HepG2 (cell line): ENCODE measurements at regions not wholly inside any gene's neighbourhood (a gene's known extent, or its start where the extent isn't known, plus 50 kb on each side); places are given as distances from the start of the nearest gene placed in this dataset.

Source experiments
- ARID2 ChIP-seq: sonication (generic); formaldehyde crosslinking; IDR thresholded peaks from 2 replicates; pipeline ENCODE4 v1.8.1; 2022; ENCODE audit warnings: mild to moderate bottlenecking, missing genetic modification reagents, borderline replicate concordance
- ATF1 ChIP-seq: IDR thresholded peaks from 2 replicates; pipeline ENCODE4 v1.6.1; 2016; ENCODE audit warnings: mild to moderate bottlenecking, control low read depth
- HOXD1 ChIP-seq: sonication (generic); formaldehyde crosslinking; IDR thresholded peaks from 2 replicates; pipeline ENCODE4 v1.5.0; 2020; ENCODE audit warnings: missing genetic modification reagents
- MAFF ChIP-seq: IDR thresholded peaks from 2 replicates; pipeline ENCODE4 v1.6.1; 2011; ENCODE audit warnings: low read depth, low read length, improper control_type of control experiment
- MAZ ChIP-seq, 2 experiments: sonication (generic) in 1 of 2; formaldehyde crosslinking in 1 of 2; IDR thresholded peaks; 2 replicates each; pipeline versions ENCODE4 v1.5.0 to v1.6.1; 2012 to 2020; ENCODE audit warnings: low read depth in 2 of 2, mild to moderate bottlenecking in 2 of 2, borderline replicate concordance in 1 of 2, improper control_type of control experiment in 1 of 2, low read length in 1 of 2, missing genetic modification reagents in 1 of 2, moderate library complexity in 1 of 2
- MXI1 ChIP-seq: IDR thresholded peaks from 3 replicates; pipeline ENCODE4 v1.6.1; 2012; ENCODE audit warnings: low read depth, low read length, inconsistent platforms, borderline replicate concordance
- PITX1 ChIP-seq: sonication (generic); formaldehyde crosslinking; IDR thresholded peaks from 2 replicates; pipeline ENCODE4 v1.5.1; 2020; ENCODE audit warnings: mild to moderate bottlenecking, missing genetic modification reagents
- TBX3 ChIP-seq: fragments of 450-650 bp; IDR thresholded peaks from 2 replicates; pipeline ENCODE4 v1.6.1; 2017; ENCODE audit warnings: antibody characterized with exemption, mild to moderate bottlenecking, inconsistent platforms, borderline replicate concordance
- ZBTB26 ChIP-seq: IDR thresholded peaks from 2 replicates; pipeline ENCODE4 v1.6.1; 2016; ENCODE audit warnings: missing compliant biosample characterization, missing genetic modification reagents, borderline replicate concordance
- ZBTB7A ChIP-seq: sonication (generic); formaldehyde crosslinking; IDR thresholded peaks from 2 replicates; pipeline ENCODE4 v1.8.0; 2022; ENCODE audit warnings: mild to moderate bottlenecking, missing genetic modification reagents
- ZKSCAN8 ChIP-seq: IDR thresholded peaks from 2 replicates; pipeline ENCODE4 v1.6.1; 2016; ENCODE audit warnings: borderline replicate concordance, missing genetic modification reagents, missing compliant biosample characterization
- ZNF17 ChIP-seq: sonication (generic); formaldehyde crosslinking; IDR thresholded peaks from 2 replicates; pipeline ENCODE4 v1.5.0; 2020; ENCODE audit warnings: mild to moderate bottlenecking, missing genetic modification reagents
- ZNF510 ChIP-seq: sonication (generic); formaldehyde crosslinking; IDR thresholded peaks from 2 replicates; pipeline ENCODE4 v1.4.0; 2020; ENCODE audit warnings: low read depth, mild to moderate bottlenecking, missing genetic modification reagents
- ZNF713 ChIP-seq: sonication (generic); formaldehyde crosslinking; IDR thresholded peaks from 2 replicates; pipeline ENCODE4 v1.4.0; 2020; ENCODE audit warnings: mild to moderate bottlenecking, missing genetic modification reagents
- ZNF75D ChIP-seq: sonication (generic); formaldehyde crosslinking; IDR thresholded peaks from 2 replicates; pipeline ENCODE4 v1.8.1; 2023; ENCODE audit warnings: missing genetic modification reagents, mild to moderate bottlenecking, borderline replicate concordance
- TF ChIP-seq, protein P1 (sequence below): sonication (generic); formaldehyde crosslinking; IDR thresholded peaks from 2 replicates; pipeline ENCODE4 v1.4.0; 2020; ENCODE audit warnings: missing genetic modification reagents
- TF ChIP-seq, protein P2 (sequence below), 2 experiments: IDR thresholded peaks; 2 replicates each; pipeline ENCODE4 v1.6.1; 2011 to 2012; ENCODE audit warnings: low read length in 2 of 2, borderline replicate concordance in 1 of 2, low read depth in 1 of 2, mild to moderate bottlenecking in 1 of 2, moderate library complexity in 1 of 2
- TF ChIP-seq, protein P3 (sequence below): sonication (generic); IDR thresholded peaks from 2 replicates; pipeline ENCODE4 v1.6.1; 2016; ENCODE audit warnings: low read depth, borderline replicate concordance
- TF ChIP-seq, protein P4 (sequence below): IDR thresholded peaks from 2 replicates; pipeline ENCODE4 v1.6.1; 2012; ENCODE audit warnings: low read depth, low read length, improper control_type of control experiment

GRCh38 chr6:134529921-134530320, 212.0 kb upstream of the SGK1 start (continued):
- TF ChIP-seq ZKSCAN8 (CRISPR knock-in tag) (peak; percentile 89; the same call in 1 of the 2 replicates), MXI1 (no peak), PITX1 (CRISPR knock-in tag) (no peak; the same call in 1 of the 2 replicates), ZNF510 (no peak), TBX3 (peak; percentile 74), MAZ (IDR thresholded peaks at IDR 0.05; ENCODE audit: borderline replicate concordance, low read depth, low read length) (no peak), MAZ (CRISPR knock-in tag; IDR thresholded peaks at IDR 0.05; ENCODE audit: low read depth) (no peak), ZNF713 (CRISPR knock-in tag) (no peak), ATF1 (no peak; the same call in 1 of the 2 replicates), ZBTB26 (no peak), ZNF17 (CRISPR knock-in tag) (no peak), ARID2 (CRISPR knock-in tag) (no peak), ZBTB7A (CRISPR knock-in tag) (no peak), MAFF (no peak), ZNF75D (CRISPR knock-in tag) (no peak), HOXD1 (CRISPR knock-in tag) (peak; percentile 99)
- TF ChIP-seq, protein P1, sequence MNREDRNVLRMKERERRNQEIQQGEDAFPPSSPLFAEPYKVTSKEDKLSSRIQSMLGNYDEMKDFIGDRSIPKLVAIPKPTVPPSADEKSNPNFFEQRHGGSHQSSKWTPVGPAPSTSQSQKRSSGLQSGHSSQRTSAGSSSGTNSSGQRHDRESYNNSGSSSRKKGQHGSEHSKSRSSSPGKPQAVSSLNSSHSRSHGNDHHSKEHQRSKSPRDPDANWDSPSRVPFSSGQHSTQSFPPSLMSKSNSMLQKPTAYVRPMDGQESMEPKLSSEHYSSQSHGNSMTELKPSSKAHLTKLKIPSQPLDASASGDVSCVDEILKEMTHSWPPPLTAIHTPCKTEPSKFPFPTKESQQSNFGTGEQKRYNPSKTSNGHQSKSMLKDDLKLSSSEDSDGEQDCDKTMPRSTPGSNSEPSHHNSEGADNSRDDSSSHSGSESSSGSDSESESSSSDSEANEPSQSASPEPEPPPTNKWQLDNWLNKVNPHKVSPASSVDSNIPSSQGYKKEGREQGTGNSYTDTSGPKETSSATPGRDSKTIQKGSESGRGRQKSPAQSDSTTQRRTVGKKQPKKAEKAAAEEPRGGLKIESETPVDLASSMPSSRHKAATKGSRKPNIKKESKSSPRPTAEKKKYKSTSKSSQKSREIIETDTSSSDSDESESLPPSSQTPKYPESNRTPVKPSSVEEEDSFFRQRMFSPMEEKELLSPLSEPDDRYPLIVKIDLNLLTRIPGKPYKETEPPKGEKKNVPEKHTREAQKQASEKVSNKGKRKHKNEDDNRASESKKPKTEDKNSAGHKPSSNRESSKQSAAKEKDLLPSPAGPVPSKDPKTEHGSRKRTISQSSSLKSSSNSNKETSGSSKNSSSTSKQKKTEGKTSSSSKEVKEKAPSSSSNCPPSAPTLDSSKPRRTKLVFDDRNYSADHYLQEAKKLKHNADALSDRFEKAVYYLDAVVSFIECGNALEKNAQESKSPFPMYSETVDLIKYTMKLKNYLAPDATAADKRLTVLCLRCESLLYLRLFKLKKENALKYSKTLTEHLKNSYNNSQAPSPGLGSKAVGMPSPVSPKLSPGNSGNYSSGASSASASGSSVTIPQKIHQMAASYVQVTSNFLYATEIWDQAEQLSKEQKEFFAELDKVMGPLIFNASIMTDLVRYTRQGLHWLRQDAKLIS (CRISPR knock-in tag), result no peak
- TF ChIP-seq, protein P2, sequence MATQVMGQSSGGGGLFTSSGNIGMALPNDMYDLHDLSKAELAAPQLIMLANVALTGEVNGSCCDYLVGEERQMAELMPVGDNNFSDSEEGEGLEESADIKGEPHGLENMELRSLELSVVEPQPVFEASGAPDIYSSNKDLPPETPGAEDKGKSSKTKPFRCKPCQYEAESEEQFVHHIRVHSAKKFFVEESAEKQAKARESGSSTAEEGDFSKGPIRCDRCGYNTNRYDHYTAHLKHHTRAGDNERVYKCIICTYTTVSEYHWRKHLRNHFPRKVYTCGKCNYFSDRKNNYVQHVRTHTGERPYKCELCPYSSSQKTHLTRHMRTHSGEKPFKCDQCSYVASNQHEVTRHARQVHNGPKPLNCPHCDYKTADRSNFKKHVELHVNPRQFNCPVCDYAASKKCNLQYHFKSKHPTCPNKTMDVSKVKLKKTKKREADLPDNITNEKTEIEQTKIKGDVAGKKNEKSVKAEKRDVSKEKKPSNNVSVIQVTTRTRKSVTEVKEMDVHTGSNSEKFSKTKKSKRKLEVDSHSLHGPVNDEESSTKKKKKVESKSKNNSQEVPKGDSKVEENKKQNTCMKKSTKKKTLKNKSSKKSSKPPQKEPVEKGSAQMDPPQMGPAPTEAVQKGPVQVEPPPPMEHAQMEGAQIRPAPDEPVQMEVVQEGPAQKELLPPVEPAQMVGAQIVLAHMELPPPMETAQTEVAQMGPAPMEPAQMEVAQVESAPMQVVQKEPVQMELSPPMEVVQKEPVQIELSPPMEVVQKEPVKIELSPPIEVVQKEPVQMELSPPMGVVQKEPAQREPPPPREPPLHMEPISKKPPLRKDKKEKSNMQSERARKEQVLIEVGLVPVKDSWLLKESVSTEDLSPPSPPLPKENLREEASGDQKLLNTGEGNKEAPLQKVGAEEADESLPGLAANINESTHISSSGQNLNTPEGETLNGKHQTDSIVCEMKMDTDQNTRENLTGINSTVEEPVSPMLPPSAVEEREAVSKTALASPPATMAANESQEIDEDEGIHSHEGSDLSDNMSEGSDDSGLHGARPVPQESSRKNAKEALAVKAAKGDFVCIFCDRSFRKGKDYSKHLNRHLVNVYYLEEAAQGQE (IDR thresholded peaks at IDR 0.05; ENCODE audit: borderline replicate concordance in 1 of 2, low read depth in 1 of 2, low read length in 2 of 2), result no peak
- TF ChIP-seq, protein P3, sequence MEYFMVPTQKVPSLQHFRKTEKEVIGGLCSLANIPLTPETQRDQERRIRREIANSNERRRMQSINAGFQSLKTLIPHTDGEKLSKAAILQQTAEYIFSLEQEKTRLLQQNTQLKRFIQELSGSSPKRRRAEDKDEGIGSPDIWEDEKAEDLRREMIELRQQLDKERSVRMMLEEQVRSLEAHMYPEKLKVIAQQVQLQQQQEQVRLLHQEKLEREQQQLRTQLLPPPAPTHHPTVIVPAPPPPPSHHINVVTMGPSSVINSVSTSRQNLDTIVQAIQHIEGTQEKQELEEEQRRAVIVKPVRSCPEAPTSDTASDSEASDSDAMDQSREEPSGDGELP, result peak; percentile 53; the same call in 1 of the 2 replicates
- TF ChIP-seq, protein P4, sequence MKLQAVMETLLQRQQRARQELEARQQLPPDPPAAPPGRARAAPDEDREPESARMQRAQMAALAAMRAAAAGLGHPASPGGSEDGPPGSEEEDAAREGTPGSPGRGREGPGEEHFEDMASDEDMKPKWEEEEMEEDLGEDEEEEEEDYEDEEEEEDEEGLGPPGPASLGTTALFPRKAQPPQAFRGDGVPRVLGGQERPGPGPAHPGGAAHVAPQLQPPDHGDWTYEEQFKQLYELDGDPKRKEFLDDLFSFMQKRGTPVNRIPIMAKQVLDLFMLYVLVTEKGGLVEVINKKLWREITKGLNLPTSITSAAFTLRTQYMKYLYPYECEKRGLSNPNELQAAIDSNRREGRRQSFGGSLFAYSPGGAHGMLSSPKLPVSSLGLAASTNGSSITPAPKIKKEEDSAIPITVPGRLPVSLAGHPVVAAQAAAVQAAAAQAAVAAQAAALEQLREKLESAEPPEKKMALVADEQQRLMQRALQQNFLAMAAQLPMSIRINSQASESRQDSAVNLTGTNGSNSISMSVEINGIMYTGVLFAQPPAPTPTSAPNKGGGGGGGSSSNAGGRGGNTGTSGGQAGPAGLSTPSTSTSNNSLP, result peak; percentile 97
